GM06990 (cell line): ENCODE measurements at regions not wholly inside any gene's neighbourhood (a gene's known extent, or its start where the extent isn't known, plus 50 kb on each side); places are given as distances from the start of the nearest gene placed in this dataset.

Experiments used
- DNase-seq: peaks from one replicate; pipeline ENCODE4 v3.0.0-alpha.2; 2011; ENCODE audit not compliant: insufficient read length; ENCODE audit errors: extremely low read depth
- H3K27me3 ChIP-seq: replicated peaks from 2 replicates; pipeline ENCODE4 v1.6.0; 2011; ENCODE audit warnings: low read length; ENCODE audit not compliant: control insufficient read depth, insufficient read depth
- H3K36me3 ChIP-seq: 2 replicates; pipeline ENCODE4 v1.5.1; 2011; ENCODE audit warnings: low read length; ENCODE audit not compliant: control insufficient read depth, insufficient read depth
- H3K4me3 ChIP-seq: replicated peaks from 2 replicates; pipeline ENCODE4 v1.5.1; 2011; ENCODE audit warnings: low read depth, mild to moderate bottlenecking, control low read depth, low read length
- CTCF ChIP-seq: IDR thresholded peaks from 2 replicates; pipeline ENCODE4 v1.5.1; 2011; ENCODE audit warnings: low read length, control low read depth, mild to moderate bottlenecking, inconsistent platforms; ENCODE audit not compliant: insufficient read depth, poor library complexity, severe bottlenecking

GRCh38 chr3:28947751-28948150 lies 333.1 kb upstream of the RBMS3 start:
- TF ChIP-seq CTCF, result no peak
- H3K4me3 ChIP-seq, result no peak overlapping the region
- DNase-seq, result no peak
- no peaks in the 10 kb centered on the region for H3K36me3 ChIP-seq
- no peaks in the 10 kb centered on the region for H3K27me3 ChIP-seq

GRCh38 chr3:28948685-28949084 lies 332.2 kb upstream of the RBMS3 start:
- Histone ChIP-seq H3K36me3 (no peaks in the 10 kb centered on the region), H3K27me3 (no peaks in the 10 kb centered on the region), H3K4me3 (no peak overlapping the region)
- no peak for DNase-seq
- TF ChIP-seq CTCF, result no peak

GRCh38 chr3:28949580-28949979 lies 331.3 kb upstream of the RBMS3 start:
- no peak overlapping the region for H3K4me3 ChIP-seq
- no peaks in the 10 kb centered on the region for H3K27me3 ChIP-seq
- no peaks in the 10 kb centered on the region for H3K36me3 ChIP-seq
- TF ChIP-seq CTCF, result no peak
- DNase-seq, result no peak

- no peak overlapping the region for H3K4me3 ChIP-seq
- no peak for TF ChIP-seq CTCF
- no peaks in the 10 kb centered on the region for H3K27me3 ChIP-seq
- H3K36me3 ChIP-seq, result no peaks in the 10 kb centered on the region
- DNase-seq, result no peak
Observed at GRCh38 chr3:28950614-28951013, 330.3 kb upstream of the RBMS3 start.

- DNase-seq, result no peak
- Histone ChIP-seq H3K27me3 (no peaks in the 10 kb centered on the region), H3K4me3 (no peak overlapping the region), H3K36me3 (no peaks in the 10 kb centered on the region)
- no peak for TF ChIP-seq CTCF
Observed at GRCh38 chr3:28951772-28952556, 328.9 kb upstream of the RBMS3 start.

GRCh38 chr3:28958656-28959055 lies 322.2 kb upstream of the RBMS3 start:
- TF ChIP-seq CTCF, result no peak
- H3K36me3 ChIP-seq, result no peaks in the 10 kb centered on the region
- no peaks in the 10 kb centered on the region for H3K27me3 ChIP-seq
- no peak overlapping the region for H3K4me3 ChIP-seq
- no peak for DNase-seq
